Thoracic aorta (tissue), 2 donors: ENCODE measurements at regions not wholly inside any gene's neighbourhood (a gene's known extent, or its start where the extent isn't known, plus 50 kb on each side); places are given as distances from the start of the nearest gene placed in this dataset.

Experiments
- ATAC-seq: fragments of 150-250 bp; one replicate; pipeline ENCODE4 v1.8.0; 2017; ENCODE audit warnings: low read depth; ENCODE audit not compliant: insufficient number of reproducible peaks, low FRiP score
- DNase-seq: peaks from one replicate; pipeline ENCODE4 v3.0.0-alpha.2; 2020; ENCODE audit warnings: low spot score
- H3K27ac ChIP-seq, 2 donors: fragments of 200-600 bp; sonication (generic); 1 replicate in 1 of 2; 2 replicates in 1 of 2; pipeline ENCODE4 v1.5.1; 2016; ENCODE audit warnings: mild to moderate bottlenecking in 2 of 2, moderate library complexity in 2 of 2
- H3K27me3 ChIP-seq: fragments of 200-600 bp; sonication (generic); replicated peaks from 2 replicates; pipeline ENCODE4 v1.6.0; 2016; ENCODE audit warnings: mild to moderate bottlenecking; ENCODE audit not compliant: insufficient read depth
- H3K36me3 ChIP-seq: fragments of 200-600 bp; sonication (generic); one replicate; pipeline ENCODE4 v1.5.1; 2016
- H3K4me1 ChIP-seq, 2 donors: fragments of 200-600 bp; sonication (generic); 1 replicate in 1 of 2; 2 replicates in 1 of 2; pipeline versions ENCODE4 v1.5.1 to v1.6.0; 2016; ENCODE audit warnings: low read depth in 2 of 2, mild to moderate bottlenecking in 1 of 2; ENCODE audit not compliant: control insufficient read depth in 1 of 2
- H3K4me3 ChIP-seq: fragments of 200-600 bp; sonication (generic); 2 replicates; pipeline ENCODE4 v1.5.1; 2016; ENCODE audit warnings: mild to moderate bottlenecking
- H3K9me3 ChIP-seq: fragments of 200-600 bp; sonication (generic); 2 replicates; pipeline ENCODE4 v1.5.1; 2016
- TF ChIP-seq, protein P1 (sequence below): fragments of 200-600 bp; sonication (generic); IDR thresholded peaks from one replicate; pipeline ENCODE4 v1.5.1; 2019; ENCODE audit warnings: antibody characterized with exemption

DNA sequence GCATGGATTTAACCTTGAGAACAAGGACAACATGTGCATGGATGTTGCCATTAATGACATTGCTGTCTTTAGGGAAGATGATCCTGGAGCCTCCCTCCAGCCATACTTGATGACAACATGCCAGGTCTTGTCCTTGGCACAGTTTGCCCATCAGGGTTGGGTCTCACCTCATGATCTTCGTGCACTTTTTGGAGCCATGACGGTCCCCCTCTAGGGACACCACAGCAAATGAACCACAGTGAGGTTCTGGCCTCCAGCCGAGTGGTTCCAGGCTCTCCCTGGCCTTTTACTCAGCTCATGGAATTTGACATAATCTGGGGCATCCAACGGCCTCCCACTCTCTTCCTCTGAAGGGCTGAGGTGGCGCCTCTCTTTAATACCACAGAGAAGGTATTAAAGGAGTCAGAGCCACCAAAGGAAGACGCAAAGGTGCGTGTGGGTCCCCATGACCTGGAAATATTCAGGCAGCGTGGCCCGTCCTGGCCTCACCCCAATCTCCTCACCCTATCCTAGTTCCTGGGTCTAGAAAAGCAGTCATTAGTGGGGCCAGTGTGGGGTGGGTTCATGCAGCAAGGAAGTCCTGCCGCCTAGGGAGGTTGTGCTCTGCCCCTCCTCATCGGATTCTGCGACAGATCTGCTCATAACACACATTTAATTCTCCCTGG lies 184.8 kb downstream of the CXCL12 start:
- TF ChIP-seq, protein P1, sequence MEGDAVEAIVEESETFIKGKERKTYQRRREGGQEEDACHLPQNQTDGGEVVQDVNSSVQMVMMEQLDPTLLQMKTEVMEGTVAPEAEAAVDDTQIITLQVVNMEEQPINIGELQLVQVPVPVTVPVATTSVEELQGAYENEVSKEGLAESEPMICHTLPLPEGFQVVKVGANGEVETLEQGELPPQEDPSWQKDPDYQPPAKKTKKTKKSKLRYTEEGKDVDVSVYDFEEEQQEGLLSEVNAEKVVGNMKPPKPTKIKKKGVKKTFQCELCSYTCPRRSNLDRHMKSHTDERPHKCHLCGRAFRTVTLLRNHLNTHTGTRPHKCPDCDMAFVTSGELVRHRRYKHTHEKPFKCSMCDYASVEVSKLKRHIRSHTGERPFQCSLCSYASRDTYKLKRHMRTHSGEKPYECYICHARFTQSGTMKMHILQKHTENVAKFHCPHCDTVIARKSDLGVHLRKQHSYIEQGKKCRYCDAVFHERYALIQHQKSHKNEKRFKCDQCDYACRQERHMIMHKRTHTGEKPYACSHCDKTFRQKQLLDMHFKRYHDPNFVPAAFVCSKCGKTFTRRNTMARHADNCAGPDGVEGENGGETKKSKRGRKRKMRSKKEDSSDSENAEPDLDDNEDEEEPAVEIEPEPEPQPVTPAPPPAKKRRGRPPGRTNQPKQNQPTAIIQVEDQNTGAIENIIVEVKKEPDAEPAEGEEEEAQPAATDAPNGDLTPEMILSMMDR: no peak

DNA sequence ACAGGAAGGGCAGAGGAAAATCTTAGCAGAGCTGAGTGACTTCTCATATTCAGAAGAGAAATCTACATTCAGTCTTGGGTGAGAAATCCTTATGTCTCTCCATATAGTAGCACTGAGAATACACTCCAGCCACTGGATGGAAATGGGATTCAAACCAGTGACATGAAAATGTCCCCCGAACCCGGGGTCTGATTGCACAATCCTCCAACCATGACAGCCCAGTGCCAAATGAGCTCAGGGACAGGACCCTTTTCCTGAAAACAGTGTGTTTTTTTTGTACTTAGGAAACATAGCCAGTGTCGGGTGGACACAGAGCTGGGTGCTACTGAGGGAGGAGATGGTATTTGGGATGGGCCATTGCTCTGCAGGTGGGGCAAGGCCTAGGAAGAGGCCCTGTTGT lies 185.6 kb downstream of the CXCL12 start:
- no peaks in the 10 kb centered on the region for H3K9me3 ChIP-seq
- no peak for ATAC-seq
- H3K27me3 ChIP-seq: no peaks in the 10 kb centered on the region
- no peak overlapping the region for H3K27ac ChIP-seq
- peaks cover 6 to 35% of the 10 kb centered on the region in 2 donors for H3K4me1 ChIP-seq
- no peak overlapping the region for H3K4me3 ChIP-seq
- no peak for DNase-seq
- H3K36me3 ChIP-seq: no peaks in the 10 kb centered on the region
- TF ChIP-seq, protein P1: no peak

More for the DNA sequence above, 184.8 kb downstream of the CXCL12 start:
- H3K4me3 ChIP-seq: no peak overlapping the region
- H3K27me3 ChIP-seq: no peaks in the 10 kb centered on the region
- H3K9me3 ChIP-seq: no peaks in the 10 kb centered on the region
- DNase-seq (no peak), ATAC-seq (no peak)
- H3K27ac ChIP-seq: no peak overlapping the region
- peaks cover 3 to 28% of the 10 kb centered on the region in 2 donors for H3K4me1 ChIP-seq
- H3K36me3 ChIP-seq: no peaks in the 10 kb centered on the region

DNA sequence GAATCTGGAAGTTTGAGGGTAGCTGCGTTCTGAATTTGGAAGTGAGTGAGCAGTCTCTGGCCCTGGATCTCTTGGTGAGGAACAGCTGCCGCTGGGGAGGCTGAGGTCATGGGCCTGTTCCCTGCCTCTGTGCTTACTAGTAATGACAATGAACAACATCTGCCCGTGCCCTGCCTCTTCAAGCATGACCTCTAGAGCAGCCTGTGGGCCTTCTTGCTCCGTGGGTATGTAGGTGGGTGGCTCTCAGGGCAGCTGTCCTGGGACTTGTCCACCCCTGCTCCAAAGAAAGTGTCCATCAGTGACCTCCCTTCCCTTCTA lies 186.2 kb downstream of the CXCL12 start:
- TF ChIP-seq, protein P1: no peak
- no peaks in the 10 kb centered on the region for H3K27me3 ChIP-seq
- peaks cover 6 to 35% of the 10 kb centered on the region in 2 donors for H3K4me1 ChIP-seq
- no peaks in the 10 kb centered on the region for H3K9me3 ChIP-seq
- H3K27ac ChIP-seq: peak overlapping the region in 1 of 2 donors; percentile 14
- H3K4me3 ChIP-seq: no peak overlapping the region
- no peaks in the 10 kb centered on the region for H3K36me3 ChIP-seq
- ATAC-seq: no peak
- DNase-seq: no peak

DNA sequence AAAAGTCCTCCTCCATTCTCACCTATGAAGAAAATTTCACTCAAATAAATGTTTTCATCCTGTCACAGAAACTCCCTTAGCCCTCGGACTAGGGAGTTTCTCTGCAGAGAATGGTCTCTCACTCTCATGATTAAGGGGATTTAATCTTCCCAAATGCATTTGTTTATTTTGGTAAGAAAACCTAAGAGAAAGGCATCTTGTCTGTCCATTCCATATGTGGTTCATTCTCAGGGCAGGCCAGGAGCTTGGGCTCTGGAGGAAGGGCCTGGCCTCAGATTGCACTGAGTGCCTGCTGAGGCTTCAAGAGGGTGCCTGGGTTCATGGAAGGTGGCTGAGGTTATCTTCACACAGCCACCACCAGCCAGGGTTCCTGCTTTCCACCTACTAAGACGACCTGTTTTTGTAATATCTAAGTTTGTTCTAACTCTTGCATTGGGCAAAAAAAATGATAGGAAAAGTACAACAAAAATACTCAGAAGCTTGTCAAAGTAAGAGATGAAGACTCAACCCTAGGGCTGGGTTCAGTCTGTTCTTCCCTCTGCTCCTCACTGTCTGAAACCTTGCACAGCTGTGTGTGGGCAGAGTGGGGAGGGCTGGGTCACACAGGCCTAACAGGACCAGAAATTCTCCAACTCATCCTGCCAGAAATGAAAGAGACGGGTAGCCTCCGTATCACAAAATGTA lies 186.7 kb downstream of the CXCL12 start:
- DNase-seq (no peak), ATAC-seq (no peak)
- H3K9me3 ChIP-seq: no peaks in the 10 kb centered on the region
- H3K36me3 ChIP-seq: no peaks in the 10 kb centered on the region
- no peak overlapping the region for H3K4me3 ChIP-seq
- TF ChIP-seq, protein P1: no peak
- no peaks in the 10 kb centered on the region for H3K27me3 ChIP-seq
- peak overlapping the region in 1 of 2 donors; percentile 14 for H3K27ac ChIP-seq
- peaks cover 6 to 35% of the 10 kb centered on the region in 2 donors for H3K4me1 ChIP-seq

DNA sequence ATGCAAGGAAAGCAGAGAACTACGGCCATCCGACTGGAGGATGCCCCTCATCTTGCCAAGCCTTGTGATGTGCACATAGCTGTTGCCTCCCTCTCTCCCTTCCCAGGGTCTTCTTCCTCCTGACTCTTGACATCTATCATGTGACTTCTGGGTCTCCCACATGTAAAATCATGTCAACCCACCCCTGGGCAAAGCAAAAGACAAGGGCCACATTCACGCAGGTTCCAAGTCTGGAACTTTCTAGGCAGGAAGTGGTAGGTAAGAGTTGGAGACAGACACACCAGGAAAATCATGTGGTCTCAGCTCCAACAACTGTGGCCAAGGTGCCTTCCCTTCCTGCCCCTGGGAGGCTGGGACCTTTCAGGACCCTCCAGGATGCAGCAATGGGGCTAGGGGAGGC lies 187.3 kb downstream of the CXCL12 start:
- Histone ChIP-seq H3K9me3 (no peaks in the 10 kb centered on the region), H3K4me1 (peaks cover 6 to 35% of the 10 kb centered on the region in 2 donors), H3K4me3 (no peak overlapping the region), H3K36me3 (no peaks in the 10 kb centered on the region), H3K27me3 (no peaks in the 10 kb centered on the region), H3K27ac (no peak overlapping the region)
- no peak for DNase-seq
- TF ChIP-seq, protein P1: no peak
- ATAC-seq: no peak
